Panc1 (cell line): ENCODE measurements at regions not wholly inside any gene's neighbourhood (a gene's known extent, or its start where the extent isn't known, plus 50 kb on each side); places are given as distances from the start of the nearest gene placed in this dataset.
A peak's percentile ranks its signal among the peaks of the same experiment; 100 is the strongest.

Experiments used
- ATAC-seq: fragments of 200-7000 bp; cut with Tn5 transposase; 2 replicates; pipeline ENCODE4 v1.9.1; 2020; ENCODE audit warnings: mild to moderate bottlenecking, moderate library complexity
- BruUV-seq: library from RNA; stranded (reverse); fragments of 400-500 nt; replicated peaks from 2 replicates; lab custom pipeline; 2021; lab: Mats Ljungman, UMichigan
- CTCF ChIA-PET: fragments of 300-600 bp; sonication (Branson Sonifier 250); formaldehyde crosslinking; loops from one replicate; lab custom pipeline; 2022; ENCODE audit warnings: antibody characterized with exemption; lab: Charles Lee
- POLR2A ChIA-PET: fragments of 300-600 bp; sonication (Branson Sonifier 250); formaldehyde crosslinking; loops from one replicate; lab custom pipeline; 2022; ENCODE audit warnings: antibody characterized with exemption; lab: Charles Lee
- DNase-seq: peaks from one replicate; pipeline ENCODE4 v3.0.0-alpha.2; 2010; ENCODE audit warnings: low read depth, low spot score
- H3K27ac ChIP-seq: 2 replicates; pipeline ENCODE4 v1.5.1; 2011; ENCODE audit warnings: mild to moderate bottlenecking, low read length, inconsistent platforms
- H3K27me3 ChIP-seq: fragments of 200-500 bp; sonication (Bioruptor generic); 2 replicates; pipeline ENCODE4 v1.6.0; 2014; ENCODE audit warnings: low read length, inconsistent platforms; ENCODE audit not compliant: control insufficient read depth, insufficient read depth
- H3K36me3 ChIP-seq: fragments of 200-500 bp; sonication (Bioruptor generic); 2 replicates; pipeline ENCODE4 v1.5.1; 2014; ENCODE audit warnings: inconsistent platforms, mild to moderate bottlenecking, low read length, moderate library complexity; ENCODE audit not compliant: control insufficient read depth, insufficient read depth
- H3K4me1 ChIP-seq: 2 replicates; pipeline ENCODE4 v1.5.1; 2011; ENCODE audit warnings: inconsistent platforms, mild to moderate bottlenecking, low read length, moderate library complexity; ENCODE audit not compliant: control insufficient read depth, insufficient read depth
- H3K4me3 ChIP-seq, 2 experiments: 2 replicates each; pipeline ENCODE4 v1.5.1; 2011 to 2012; ENCODE audit warnings: low read depth in 2 of 2, low read length in 2 of 2, mild to moderate bottlenecking in 2 of 2, inconsistent platforms in 1 of 2, moderate library complexity in 1 of 2
- H3K9me3 ChIP-seq: fragments of 200-500 bp; sonication (Bioruptor generic); 2 replicates; pipeline ENCODE4 v1.5.1; 2014; ENCODE audit warnings: low read depth, mild to moderate bottlenecking, inconsistent platforms, low read length, moderate library complexity; ENCODE audit not compliant: control insufficient read depth, insufficient read depth
- POLR2AphosphoS5 ChIP-seq: IDR thresholded peaks from 2 replicates; pipeline ENCODE4 v1.6.1; 2012; ENCODE audit warnings: mild to moderate bottlenecking, low read depth, low read length, moderate library complexity
- REST ChIP-seq, 2 experiments: IDR thresholded peaks; 2 replicates each; pipeline ENCODE4 v1.6.1; 2011 to 2012; ENCODE audit warnings: low read depth in 2 of 2, control low read depth in 1 of 2, low read length in 1 of 2, mild to moderate bottlenecking in 1 of 2, moderate library complexity in 1 of 2; ENCODE audit not compliant: insufficient read depth in 1 of 2
- SIN3A ChIP-seq: IDR thresholded peaks from 2 replicates; pipeline ENCODE4 v1.6.1; 2012; ENCODE audit warnings: low read depth, mild to moderate bottlenecking, low read length, moderate library complexity, borderline replicate concordance; ENCODE audit not compliant: insufficient read depth
- TCF7L2 ChIP-seq: IDR thresholded peaks from 2 replicates; pipeline ENCODE4 v1.6.1; 2011; ENCODE audit warnings: mild to moderate bottlenecking, low read depth, low read length, inconsistent platforms
- in situ Hi-C: cut with HindIII; loops from 2 replicates; pipeline ENCODE4 v1.10.0; 2016; ENCODE audit warnings: low sequenced_read_pairs, low pct_unique_long_range_greater_than_20kb
- intact Hi-C: fragments of 100-400 bp; cut with micrococcal nuclease; formaldehyde crosslinking; loops from one replicate; pipeline ENCODE4 v1.10.0; 2022; ENCODE audit not compliant: unreplicated experiment
- TF ChIP-seq, protein P1 (sequence below): fragments of 450-650 bp; IDR thresholded peaks from 2 replicates; pipeline ENCODE4 v1.5.1; 2017; ENCODE audit warnings: mild to moderate bottlenecking

GRCh38 chr3:39665441-39665840, 144.0 kb upstream of the MYRIP start:
- no TSS peak for BruUV-seq
- Histone ChIP-seq H3K9me3 (no peaks in the 10 kb centered on the region), H3K27ac (no peak overlapping the region), H3K36me3 (no peaks in the 10 kb centered on the region), H3K4me1 (no peaks in the 10 kb centered on the region), H3K27me3 (no peaks in the 10 kb centered on the region), H3K4me3 (no peak overlapping the region)
- no peak for DNase-seq
- TF ChIP-seq POLR2AphosphoS5, result no peak
- TF ChIP-seq REST (IDR thresholded peaks at IDR 0.05; ENCODE audit: insufficient read depth in 1 of 2, low read depth in 2 of 2, low read length in 1 of 2), result no peak
- no peak for TF ChIP-seq SIN3A
- no peak for TF ChIP-seq TCF7L2
- TF ChIP-seq, protein P1, sequence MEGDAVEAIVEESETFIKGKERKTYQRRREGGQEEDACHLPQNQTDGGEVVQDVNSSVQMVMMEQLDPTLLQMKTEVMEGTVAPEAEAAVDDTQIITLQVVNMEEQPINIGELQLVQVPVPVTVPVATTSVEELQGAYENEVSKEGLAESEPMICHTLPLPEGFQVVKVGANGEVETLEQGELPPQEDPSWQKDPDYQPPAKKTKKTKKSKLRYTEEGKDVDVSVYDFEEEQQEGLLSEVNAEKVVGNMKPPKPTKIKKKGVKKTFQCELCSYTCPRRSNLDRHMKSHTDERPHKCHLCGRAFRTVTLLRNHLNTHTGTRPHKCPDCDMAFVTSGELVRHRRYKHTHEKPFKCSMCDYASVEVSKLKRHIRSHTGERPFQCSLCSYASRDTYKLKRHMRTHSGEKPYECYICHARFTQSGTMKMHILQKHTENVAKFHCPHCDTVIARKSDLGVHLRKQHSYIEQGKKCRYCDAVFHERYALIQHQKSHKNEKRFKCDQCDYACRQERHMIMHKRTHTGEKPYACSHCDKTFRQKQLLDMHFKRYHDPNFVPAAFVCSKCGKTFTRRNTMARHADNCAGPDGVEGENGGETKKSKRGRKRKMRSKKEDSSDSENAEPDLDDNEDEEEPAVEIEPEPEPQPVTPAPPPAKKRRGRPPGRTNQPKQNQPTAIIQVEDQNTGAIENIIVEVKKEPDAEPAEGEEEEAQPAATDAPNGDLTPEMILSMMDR, result no peak
- ChIA-PET POLR2A (interaction anchor here (0.6 kb wide), 1 partner anchor 106 kb away, joined by 3 read pairs; no protein-coding TSS in a partner anchor), CTCF (no interaction called here)
- in situ Hi-C loops, result no loop called here
- intact Hi-C loops, result no loop called here
- ATAC-seq, result no peak

DNA sequence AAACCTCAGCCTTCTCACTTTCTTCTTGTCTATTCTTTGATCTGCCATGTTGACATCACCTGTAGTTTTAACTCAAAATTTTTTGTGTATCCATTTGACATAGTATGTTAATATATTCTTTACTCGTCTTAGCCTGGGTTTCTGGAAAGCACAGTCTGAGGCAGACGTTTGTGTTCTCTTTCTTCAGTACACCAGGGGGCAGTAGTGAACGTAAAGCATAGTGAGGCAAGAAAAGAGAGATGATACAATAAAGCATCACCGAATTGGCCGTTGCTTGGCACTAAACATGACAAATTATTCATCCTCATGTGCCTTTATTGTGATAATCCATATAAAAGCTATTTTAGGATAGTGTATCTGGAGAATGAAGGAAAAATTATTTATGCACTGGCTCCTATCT, 141.0 kb upstream of the MYRIP start:
- POLR2A ChIA-PET, result no interaction called here
- no TSS peak for BruUV-seq
- Histone ChIP-seq H3K9me3 (no peaks in the 10 kb centered on the region), H3K4me3 (no peak overlapping the region), H3K27me3 (no peaks in the 10 kb centered on the region), H3K27ac (no peak overlapping the region), H3K36me3 (no peaks in the 10 kb centered on the region), H3K4me1 (no peaks in the 10 kb centered on the region)
- TF ChIP-seq SIN3A (no peak), TCF7L2 (no peak), POLR2AphosphoS5 (no peak), REST (IDR thresholded peaks at IDR 0.05; ENCODE audit: insufficient read depth in 1 of 2, low read depth in 2 of 2, low read length in 1 of 2) (no peak)
- TF ChIP-seq, protein P1, result peak; percentile 63
- CTCF ChIA-PET, result no interaction called here
- peak; percentile 72 for ATAC-seq
- DNase-seq, result no peak
- intact Hi-C loops (no loop called here), in situ Hi-C loops (no loop called here)
